CD14-positive monocyte (primary cell): ENCODE measurements at regions not wholly inside any gene's neighbourhood (a gene's known extent, or its start where the extent isn't known, plus 50 kb on each side); places are given as distances from the start of the nearest gene placed in this dataset.

Source experiments
- DNase-seq, 3 donors: peaks; one replicate each; pipeline ENCODE4 v3.0.0-alpha.2; 2011 to 2022
- H2AFZ ChIP-seq: 2 replicates; pipeline ENCODE4 v1.6.0; 2012; ENCODE audit warnings: mild to moderate bottlenecking, low read depth, low read length, inconsistent platforms; ENCODE audit not compliant: insufficient read depth, poor library complexity, severe bottlenecking
- H3K27ac ChIP-seq, 2 donors: 1 replicate in 1 of 2; 2 replicates in 1 of 2; pipeline ENCODE4 v1.5.1; 2012 to 2013; ENCODE audit warnings: low read length in 2 of 2, control low read depth in 1 of 2, inconsistent platforms in 1 of 2, low read depth in 1 of 2, mild to moderate bottlenecking in 1 of 2
- H3K27me3 ChIP-seq, 2 donors: one replicate each; pipeline versions ENCODE4 v1.6.0 to v1.6.1; 2011 to 2013; ENCODE audit warnings: low read length in 2 of 2; ENCODE audit not compliant: control insufficient read depth in 2 of 2, insufficient read depth in 2 of 2
- H3K36me3 ChIP-seq, 2 donors: replicated peaks in 1 of 2; 1 replicate in 1 of 2; 2 replicates in 1 of 2; pipeline versions ENCODE4 v1.5.1 to v1.6.1; 2012 to 2013; ENCODE audit warnings: low read length in 2 of 2, control low read depth in 1 of 2, inconsistent platforms in 1 of 2, mild to moderate bottlenecking in 1 of 2; ENCODE audit not compliant: insufficient read depth in 2 of 2, control insufficient read depth in 1 of 2
- H3K4me1 ChIP-seq, 2 donors: 1 replicate in 1 of 2; 2 replicates in 1 of 2; pipeline versions ENCODE4 v1.5.1 to v1.6.1; 2012 to 2013; ENCODE audit warnings: low read length in 2 of 2, control low read depth in 1 of 2, inconsistent platforms in 1 of 2, mild to moderate bottlenecking in 1 of 2, moderate library complexity in 1 of 2; ENCODE audit not compliant: insufficient read depth in 2 of 2, control insufficient read depth in 1 of 2
- H3K4me2 ChIP-seq: replicated peaks from 2 replicates; pipeline ENCODE3; 2012; ENCODE audit warnings: low read length, moderate library complexity, mild to moderate bottlenecking; ENCODE audit not compliant: poor library complexity, severe bottlenecking; ENCODE audit errors: extremely low read depth
- H3K4me3 ChIP-seq, 3 experiments: fragments of 200-600 bp in 1 of 3; sonication (generic) in 1 of 3; replicated peaks in 1 of 3; 1 replicate in 2 of 3; 2 replicates in 1 of 3; pipeline ENCODE4 v1.5.1; 2011 to 2013; ENCODE audit warnings: low read length in 3 of 3, mild to moderate bottlenecking in 3 of 3, control low read depth in 2 of 3, low read depth in 2 of 3, inconsistent platforms in 1 of 3, moderate library complexity in 1 of 3
- H3K79me2 ChIP-seq: 2 replicates; pipeline ENCODE4 v1.6.0; 2012; ENCODE audit warnings: mild to moderate bottlenecking, control low read depth, inconsistent platforms, low read length, moderate library complexity; ENCODE audit not compliant: insufficient read depth
- H3K9ac ChIP-seq: 2 replicates; pipeline ENCODE4 v1.6.0; 2017; ENCODE audit warnings: low read length, mild to moderate bottlenecking; ENCODE audit not compliant: insufficient read depth, poor library complexity, severe bottlenecking
- H3K9me3 ChIP-seq, 2 donors: replicated peaks in 1 of 2; 1 replicate in 1 of 2; 2 replicates in 1 of 2; pipeline versions ENCODE4 v1.5.1 to v1.6.1; 2012 to 2013; ENCODE audit warnings: low read length in 2 of 2, control low read depth in 1 of 2; ENCODE audit not compliant: control insufficient read depth in 1 of 2, insufficient read depth in 1 of 2
- H4K20me1 ChIP-seq: 2 replicates; pipeline ENCODE4 v1.6.0; 2012; ENCODE audit warnings: mild to moderate bottlenecking, low read length, control low read depth, moderate library complexity; ENCODE audit not compliant: insufficient read depth
- H3K27ac Mint-ChIP-seq, 7 donors: one replicate each; pipeline ENCODE4 v1.8.0; 2020; ENCODE audit warnings: mild to moderate bottlenecking in 7 of 7, mixed read lengths in 7 of 7, moderate library complexity in 6 of 7, inconsistent platforms in 2 of 7
- H3K27me3 Mint-ChIP-seq, 3 donors: one replicate each; pipeline ENCODE4 v1.8.0; 2021 to 2022; ENCODE audit warnings: low read depth in 3 of 3, mild to moderate bottlenecking in 3 of 3, mixed read lengths in 3 of 3, moderate library complexity in 3 of 3, inconsistent platforms in 1 of 3
- H3K36me3 Mint-ChIP-seq, 2 donors: one replicate each; pipeline ENCODE4 v1.8.0; 2020; ENCODE audit warnings: mixed read lengths in 2 of 2, inconsistent platforms in 1 of 2, mild to moderate bottlenecking in 1 of 2
- H3K4me1 Mint-ChIP-seq: one replicate; pipeline ENCODE4 v1.8.0; 2020; ENCODE audit warnings: mild to moderate bottlenecking, mixed read lengths
- H3K4me3 Mint-ChIP-seq, 2 donors: one replicate each; pipeline ENCODE4 v1.8.0; 2020; ENCODE audit warnings: mild to moderate bottlenecking in 2 of 2, mixed read lengths in 2 of 2, moderate library complexity in 1 of 2
- H3K9me3 Mint-ChIP-seq, 7 donors: one replicate each; pipeline ENCODE4 v1.8.0; 2020 to 2022; ENCODE audit warnings: mixed read lengths in 7 of 7, mild to moderate bottlenecking in 6 of 7, moderate library complexity in 6 of 7, inconsistent platforms in 2 of 7
- whole genome bisulfite sequencing: methylation state at CpG from one replicate; pipeline ENCODE4 v1.1.5; 2013; ENCODE audit warnings: missing lambda C conversion rate; ENCODE audit not compliant: insufficient coverage; 5-methylcytosine and 5-hydroxymethylcytosine counted together
- intact Hi-C, 2 donors: fragments of 100-400 bp; cut with micrococcal nuclease; formaldehyde crosslinking; loops; one replicate each; pipeline versions ENCODE4 v1.15.0 to v1.15.1; 2023
- TF ChIP-seq, protein P1 (sequence below): fragments of 200-600 bp; IDR thresholded peaks from one replicate; pipeline ENCODE4 v1.8.0; 2022; ENCODE audit warnings: antibody characterized with exemption, mild to moderate bottlenecking

DNA sequence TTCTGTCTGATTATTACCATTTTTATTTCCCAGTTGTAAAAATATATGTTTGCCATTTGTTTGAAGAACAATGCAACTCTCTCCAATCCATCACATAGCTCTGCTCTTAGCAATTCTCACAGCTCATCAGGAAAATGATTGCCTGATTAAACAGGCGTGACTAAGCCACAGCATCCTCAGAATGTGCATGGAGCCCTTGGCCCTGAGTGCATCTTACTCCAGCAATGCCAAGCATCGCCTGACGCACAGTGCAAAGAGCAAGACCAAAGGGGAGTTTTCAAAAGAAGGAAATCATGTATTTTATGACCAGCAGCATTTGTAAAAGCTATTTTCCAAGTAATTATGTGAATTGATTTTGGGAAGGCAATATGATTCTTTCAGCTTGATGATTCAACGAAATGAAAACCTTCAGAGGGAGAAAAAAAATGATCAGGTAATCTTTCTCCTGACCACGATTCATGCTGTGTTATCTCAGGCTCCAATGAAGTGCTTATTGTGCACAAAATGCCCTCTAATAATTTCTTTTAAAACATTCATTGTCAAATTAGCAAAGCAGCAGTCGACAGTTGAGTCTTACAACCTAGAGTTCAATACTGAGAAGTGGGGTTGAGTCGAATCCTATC lies 138.0 kb upstream of the FAM9B start:
- Mint-ChIP-seq H3K27ac (no peak overlapping the region), H3K36me3 (no peaks in the 10 kb centered on the region), H3K4me1 (no peaks in the 10 kb centered on the region), H3K4me3 (no peak overlapping the region), H3K27me3 (peaks cover 0 to 13% (median 3%) of the 10 kb centered on the region in 3 donors), H3K9me3 (peaks cover 0 to 16% (median 10%) of the 10 kb centered on the region in 7 donors)
- Histone ChIP-seq H4K20me1 (no peaks in the 10 kb centered on the region), H3K27me3 (peaks cover 0 to 5% of the 10 kb centered on the region in 2 donors), H3K9me3 (peaks cover 0 to 11% of the 10 kb centered on the region in 2 donors), H3K4me1 (no peaks in the 10 kb centered on the region), H2AFZ (no peak overlapping the region), H3K4me2 (no peak overlapping the region), H3K9ac (no peak overlapping the region), H3K27ac (no peak overlapping the region), H3K4me3 (no peak overlapping the region), H3K79me2 (no peaks in the 10 kb centered on the region), H3K36me3 (no peaks in the 10 kb centered on the region)
- intact Hi-C loops = no loop called here
- no peak for DNase-seq
- TF ChIP-seq, protein P1, sequence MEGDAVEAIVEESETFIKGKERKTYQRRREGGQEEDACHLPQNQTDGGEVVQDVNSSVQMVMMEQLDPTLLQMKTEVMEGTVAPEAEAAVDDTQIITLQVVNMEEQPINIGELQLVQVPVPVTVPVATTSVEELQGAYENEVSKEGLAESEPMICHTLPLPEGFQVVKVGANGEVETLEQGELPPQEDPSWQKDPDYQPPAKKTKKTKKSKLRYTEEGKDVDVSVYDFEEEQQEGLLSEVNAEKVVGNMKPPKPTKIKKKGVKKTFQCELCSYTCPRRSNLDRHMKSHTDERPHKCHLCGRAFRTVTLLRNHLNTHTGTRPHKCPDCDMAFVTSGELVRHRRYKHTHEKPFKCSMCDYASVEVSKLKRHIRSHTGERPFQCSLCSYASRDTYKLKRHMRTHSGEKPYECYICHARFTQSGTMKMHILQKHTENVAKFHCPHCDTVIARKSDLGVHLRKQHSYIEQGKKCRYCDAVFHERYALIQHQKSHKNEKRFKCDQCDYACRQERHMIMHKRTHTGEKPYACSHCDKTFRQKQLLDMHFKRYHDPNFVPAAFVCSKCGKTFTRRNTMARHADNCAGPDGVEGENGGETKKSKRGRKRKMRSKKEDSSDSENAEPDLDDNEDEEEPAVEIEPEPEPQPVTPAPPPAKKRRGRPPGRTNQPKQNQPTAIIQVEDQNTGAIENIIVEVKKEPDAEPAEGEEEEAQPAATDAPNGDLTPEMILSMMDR = no peak
- WGBS = 100% methylated on average over 2 of the region's 7 CpGs

DNA sequence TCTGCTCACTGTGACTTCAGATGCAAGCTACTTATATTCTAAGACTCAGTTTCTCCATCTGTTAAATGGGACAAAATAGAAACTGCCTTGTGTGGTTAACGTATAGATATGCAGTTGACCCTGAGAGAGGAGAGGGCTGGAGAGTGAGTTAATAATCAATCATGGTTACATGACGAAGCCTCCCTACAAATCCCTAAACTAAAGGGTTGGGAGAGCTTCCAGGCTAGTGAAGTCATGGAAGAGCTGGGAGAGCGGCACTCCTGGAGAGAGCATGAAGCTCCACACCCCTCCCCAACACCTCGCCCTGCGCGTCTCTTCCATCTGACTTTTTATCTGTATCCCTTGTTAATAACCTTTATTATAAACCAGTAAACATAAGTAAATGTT lies 138.5 kb upstream of the FAM9B start:
- Histone ChIP-seq H3K9me3 (peaks cover 0 to 6% of the 10 kb centered on the region in 2 donors), H3K27ac (no peak overlapping the region), H4K20me1 (no peaks in the 10 kb centered on the region), H3K79me2 (no peaks in the 10 kb centered on the region), H2AFZ (no peak overlapping the region), H3K27me3 (peaks cover 0 to 5% of the 10 kb centered on the region in 2 donors), H3K4me2 (no peak overlapping the region), H3K4me3 (no peak overlapping the region), H3K4me1 (no peaks in the 10 kb centered on the region), H3K9ac (no peak overlapping the region), H3K36me3 (no peaks in the 10 kb centered on the region)
- H3K9me3 Mint-ChIP-seq = peaks cover 0 to 14% (median 6%) of the 10 kb centered on the region in 7 donors
- intact Hi-C loops = no loop called here
- WGBS = no CpG with 5 or more reads among the region's 6 CpGs
- H3K4me1 Mint-ChIP-seq = no peaks in the 10 kb centered on the region
- no peaks in the 10 kb centered on the region for H3K36me3 Mint-ChIP-seq
- no peak for DNase-seq
- TF ChIP-seq, protein P1 = no peak
- H3K4me3 Mint-ChIP-seq = no peak overlapping the region
- H3K27ac Mint-ChIP-seq = no peak overlapping the region
- H3K27me3 Mint-ChIP-seq = peaks cover 0 to 13% (median 3%) of the 10 kb centered on the region in 3 donors
